ENCODE measurements at regions not wholly inside any gene's neighbourhood (a gene's known extent, or its start where the extent isn't known, plus 50 kb on each side); places are given as distances from the start of the nearest gene placed in this dataset.

- no peaks in the 10 kb centered on the region for H3K9me3 ChIP-seq
- no peak overlapping the region for H3K27ac ChIP-seq
- H3K4me3 ChIP-seq, result no peak overlapping the region
- DNase-seq, result no peak
- H3K27me3 ChIP-seq, result no peaks in the 10 kb centered on the region
- H3K4me1 ChIP-seq, result no peaks in the 10 kb centered on the region
- H3K36me3 ChIP-seq, result no peaks in the 10 kb centered on the region
- no peak for TF ChIP-seq CTCF (IDR thresholded peaks at IDR 0.05)
- TF ChIP-seq POLR2A (IDR thresholded peaks at IDR 0.05), result no peak
Measured at GRCh38 chr15:37783290-37783689, 151.2 kb upstream of the TMCO5A start.

GRCh38 chr15:37788330-37788729 lies 146.1 kb upstream of the TMCO5A start:
- TF ChIP-seq POLR2A (IDR thresholded peaks at IDR 0.05) (no peak), CTCF (IDR thresholded peaks at IDR 0.05) (no peak)
- no peak for DNase-seq
- no peaks in the 10 kb centered on the region for H3K9me3 ChIP-seq

GRCh38 chr15:37788767-37789396 lies 145.6 kb upstream of the TMCO5A start:
- Histone ChIP-seq H3K36me3 (no peaks in the 10 kb centered on the region), H3K27ac (no peak overlapping the region), H3K27me3 (no peaks in the 10 kb centered on the region), H3K4me1 (no peaks in the 10 kb centered on the region), H3K4me3 (no peak overlapping the region), H3K9me3 (no peaks in the 10 kb centered on the region)
- TF ChIP-seq CTCF (IDR thresholded peaks at IDR 0.05), result no peak
- TF ChIP-seq POLR2A (IDR thresholded peaks at IDR 0.05), result no peak
- no peak for DNase-seq

More at GRCh38 chr15:37788330-37788729, 146.1 kb upstream of the TMCO5A start:
- no peaks in the 10 kb centered on the region for H3K36me3 ChIP-seq
- H3K4me3 ChIP-seq, result no peak overlapping the region
- H3K27ac ChIP-seq, result no peak overlapping the region
- H3K27me3 ChIP-seq, result no peaks in the 10 kb centered on the region
- no peaks in the 10 kb centered on the region for H3K4me1 ChIP-seq

GRCh38 chr15:37789397-37789786 lies 145.0 kb upstream of the TMCO5A start:
- Histone ChIP-seq H3K27me3 (no peaks in the 10 kb centered on the region), H3K4me1 (no peaks in the 10 kb centered on the region), H3K9me3 (no peaks in the 10 kb centered on the region), H3K4me3 (no peak overlapping the region), H3K36me3 (no peaks in the 10 kb centered on the region), H3K27ac (no peak overlapping the region)
- TF ChIP-seq POLR2A (IDR thresholded peaks at IDR 0.05) (no peak), CTCF (IDR thresholded peaks at IDR 0.05) (no peak)
- no peak for DNase-seq

- no peak for TF ChIP-seq CTCF (IDR thresholded peaks at IDR 0.05)
- Histone ChIP-seq H3K27me3 (no peaks in the 10 kb centered on the region), H3K9me3 (no peaks in the 10 kb centered on the region), H3K27ac (no peak overlapping the region), H3K36me3 (no peaks in the 10 kb centered on the region), H3K4me3 (no peak overlapping the region), H3K4me1 (no peaks in the 10 kb centered on the region)
- DNase-seq, result no peak
Measured at GRCh38 chr15:37789881-37790280, 144.6 kb upstream of the TMCO5A start.

GRCh38 chr15:37791693-37792092 lies 142.7 kb upstream of the TMCO5A start:
- no peaks in the 10 kb centered on the region for H3K9me3 ChIP-seq
- H3K27me3 ChIP-seq, result no peaks in the 10 kb centered on the region
- no peak overlapping the region for H3K27ac ChIP-seq
- no peaks in the 10 kb centered on the region for H3K36me3 ChIP-seq
- no peak for DNase-seq
- no peak overlapping the region for H3K4me3 ChIP-seq
- no peak for TF ChIP-seq CTCF (IDR thresholded peaks at IDR 0.05)
- no peak for TF ChIP-seq POLR2A (IDR thresholded peaks at IDR 0.05)
- no peaks in the 10 kb centered on the region for H3K4me1 ChIP-seq
